BJ (cell line): ENCODE measurements at regions not wholly inside any gene's neighbourhood (a gene's known extent, or its start where the extent isn't known, plus 50 kb on each side); places are given as distances from the start of the nearest gene placed in this dataset.

Source experiments
- CTCF ChIA-PET: fragments of 350-600 bp; formaldehyde crosslinking; extraction: SDS; loops from one replicate; lab custom pipeline; 2021; ENCODE audit warnings: antibody characterized with exemption, inconsistent platforms; lab: Yijun Ruan, JAX
- POLR2A ChIA-PET: fragments of 300-600 bp; sonication (Branson Sonifier 250); formaldehyde crosslinking; extraction: SDS; loops from one replicate; lab custom pipeline; 2021; ENCODE audit warnings: antibody characterized with exemption; lab: Charles Lee
- DNase-seq: peaks from one replicate; pipeline ENCODE4 v3.0.0-alpha.2; 2011; ENCODE audit warnings: low read depth
- H3K27me3 ChIP-seq: 2 replicates; pipeline ENCODE4 v1.6.0; 2011; ENCODE audit warnings: low read length; ENCODE audit not compliant: control insufficient read depth, insufficient read depth
- H3K36me3 ChIP-seq: 2 replicates; pipeline ENCODE4 v1.5.1; 2011; ENCODE audit warnings: low read length; ENCODE audit not compliant: control insufficient read depth, insufficient read depth
- H3K4me3 ChIP-seq: 2 replicates; pipeline ENCODE4 v1.5.1; 2011; ENCODE audit warnings: low read depth, mild to moderate bottlenecking, control low read depth, low read length
- TF ChIP-seq, protein P1 (sequence below): IDR thresholded peaks from 2 replicates; pipeline ENCODE4 v1.5.1; 2011; ENCODE audit warnings: low read depth, mild to moderate bottlenecking, control low read depth, inconsistent platforms, low read length, moderate library complexity; ENCODE audit not compliant: insufficient read depth

DNA sequence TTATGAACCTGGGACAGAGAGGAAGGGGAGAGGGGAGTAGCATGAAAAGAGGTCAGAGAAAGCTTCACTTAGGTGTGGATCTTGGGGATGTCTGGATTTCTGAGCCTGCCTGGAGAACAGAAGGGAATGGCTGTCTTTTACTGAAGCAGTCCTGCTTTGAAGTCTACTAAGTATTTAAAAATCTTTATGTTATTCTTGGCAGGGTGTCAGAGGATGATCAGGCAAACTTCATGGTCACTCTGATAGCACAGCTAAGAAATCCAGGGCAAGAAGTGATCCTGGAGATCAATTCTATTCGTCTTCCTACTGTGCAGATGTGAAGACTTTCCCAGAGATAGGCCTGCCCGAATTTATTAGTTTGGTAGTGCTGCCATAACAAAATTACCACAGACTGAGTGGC is 464.4 kb upstream of the BOD1L1 start:
- no peak for DNase-seq
- ChIA-PET POLR2A (no interaction called here), CTCF (no interaction called here)
- Histone ChIP-seq H3K4me3 (no peak overlapping the region), H3K36me3 (no peaks in the 10 kb centered on the region), H3K27me3 (no peaks in the 10 kb centered on the region)
- TF ChIP-seq, protein P1, sequence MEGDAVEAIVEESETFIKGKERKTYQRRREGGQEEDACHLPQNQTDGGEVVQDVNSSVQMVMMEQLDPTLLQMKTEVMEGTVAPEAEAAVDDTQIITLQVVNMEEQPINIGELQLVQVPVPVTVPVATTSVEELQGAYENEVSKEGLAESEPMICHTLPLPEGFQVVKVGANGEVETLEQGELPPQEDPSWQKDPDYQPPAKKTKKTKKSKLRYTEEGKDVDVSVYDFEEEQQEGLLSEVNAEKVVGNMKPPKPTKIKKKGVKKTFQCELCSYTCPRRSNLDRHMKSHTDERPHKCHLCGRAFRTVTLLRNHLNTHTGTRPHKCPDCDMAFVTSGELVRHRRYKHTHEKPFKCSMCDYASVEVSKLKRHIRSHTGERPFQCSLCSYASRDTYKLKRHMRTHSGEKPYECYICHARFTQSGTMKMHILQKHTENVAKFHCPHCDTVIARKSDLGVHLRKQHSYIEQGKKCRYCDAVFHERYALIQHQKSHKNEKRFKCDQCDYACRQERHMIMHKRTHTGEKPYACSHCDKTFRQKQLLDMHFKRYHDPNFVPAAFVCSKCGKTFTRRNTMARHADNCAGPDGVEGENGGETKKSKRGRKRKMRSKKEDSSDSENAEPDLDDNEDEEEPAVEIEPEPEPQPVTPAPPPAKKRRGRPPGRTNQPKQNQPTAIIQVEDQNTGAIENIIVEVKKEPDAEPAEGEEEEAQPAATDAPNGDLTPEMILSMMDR = no peak

DNA sequence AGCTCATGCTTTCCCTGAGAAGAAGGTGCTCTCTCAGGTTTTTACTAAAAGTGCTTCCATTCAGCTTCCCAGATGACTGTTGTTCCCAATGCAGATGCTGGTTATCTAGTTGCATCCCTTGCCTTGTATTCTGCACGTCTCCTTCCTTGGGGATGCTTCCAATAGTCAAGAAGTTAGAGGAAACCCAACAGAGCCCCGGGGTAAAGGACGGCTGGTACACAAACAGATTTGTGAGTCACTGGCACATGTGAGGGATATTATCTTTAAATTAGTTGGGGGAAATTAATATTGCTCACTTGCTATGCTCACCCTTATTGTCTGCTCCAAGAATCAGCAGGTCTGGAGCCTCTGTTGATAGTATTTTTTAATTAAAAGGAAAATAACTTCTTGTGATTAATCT is 465.2 kb upstream of the BOD1L1 start:
- Histone ChIP-seq H3K36me3 (no peaks in the 10 kb centered on the region), H3K4me3 (no peak overlapping the region), H3K27me3 (no peaks in the 10 kb centered on the region)
- TF ChIP-seq, protein P1 = no peak
- ChIA-PET CTCF (no interaction called here), POLR2A (no interaction called here)
- no peak for DNase-seq

DNA sequence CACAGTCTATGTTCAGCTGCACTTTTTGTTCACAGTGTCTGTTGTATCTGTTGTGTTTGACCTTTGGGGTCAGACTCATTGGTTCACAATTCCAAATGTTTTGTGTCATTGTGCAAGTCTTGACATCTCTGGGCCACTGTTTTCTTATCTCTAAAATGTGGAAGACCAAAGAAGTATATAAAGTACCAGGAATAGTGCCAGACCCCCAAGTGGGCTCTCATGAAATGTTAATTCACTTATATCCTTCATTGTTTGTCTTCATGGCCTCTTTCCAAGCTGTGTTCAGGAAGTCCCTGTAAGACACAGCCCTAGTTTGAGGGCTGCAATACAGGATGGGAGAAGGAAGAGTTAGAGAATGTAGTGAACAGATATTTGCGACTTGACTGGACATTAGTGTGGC is 468.3 kb upstream of the BOD1L1 start:
- DNase-seq = no peak
- no peaks in the 10 kb centered on the region for H3K27me3 ChIP-seq
- H3K4me3 ChIP-seq = no peak overlapping the region
- no peaks in the 10 kb centered on the region for H3K36me3 ChIP-seq
- ChIA-PET CTCF (interaction anchor here (1.3 kb wide), 1 partner anchor 214 kb away, joined by 3 read pairs; no protein-coding TSS in a partner anchor), POLR2A (interaction anchor here (0.5 kb wide), 1 partner anchor 16 kb away, joined by 6 read pairs; no protein-coding TSS in a partner anchor)
- TF ChIP-seq, protein P1 = no peak

DNA sequence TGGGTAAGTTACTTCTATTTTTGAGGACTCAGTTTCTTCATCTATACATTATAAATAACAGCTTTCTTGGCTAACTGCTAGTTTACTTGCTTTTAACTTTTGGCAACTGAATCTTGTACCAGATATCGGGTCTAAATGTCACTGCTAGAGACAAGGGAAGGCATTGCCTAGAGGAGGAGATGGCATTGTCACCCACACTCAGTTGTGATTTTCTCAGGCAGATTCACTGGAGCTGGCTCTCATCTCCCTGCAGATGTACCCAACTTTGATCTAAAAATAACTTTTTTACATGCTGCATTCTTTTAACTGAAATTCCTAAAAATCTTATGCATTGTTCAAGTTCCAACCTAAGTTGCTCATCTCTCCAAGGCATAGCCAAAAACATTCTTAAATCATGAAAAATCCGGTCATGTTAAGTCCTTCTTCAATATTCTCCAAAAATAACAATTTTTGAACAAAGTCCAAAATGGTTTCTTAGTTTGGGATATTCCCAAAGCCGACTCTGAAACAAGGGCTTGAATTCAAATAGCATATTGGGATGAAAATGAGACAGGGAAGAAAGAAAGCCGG is 469.0 kb upstream of the BOD1L1 start:
- peak; percentile 69 for DNase-seq
- CTCF ChIA-PET = interaction anchor here (1.3 kb wide), 1 partner anchor 214 kb away, joined by 3 read pairs; no protein-coding TSS in a partner anchor
- POLR2A ChIA-PET = interaction anchor here (0.5 kb wide), 1 partner anchor 15 kb away, joined by 6 read pairs; no protein-coding TSS in a partner anchor
- Histone ChIP-seq H3K4me3 (no peak overlapping the region), H3K27me3 (no peaks in the 10 kb centered on the region), H3K36me3 (no peaks in the 10 kb centered on the region)
- TF ChIP-seq, protein P1 = no peak

DNA sequence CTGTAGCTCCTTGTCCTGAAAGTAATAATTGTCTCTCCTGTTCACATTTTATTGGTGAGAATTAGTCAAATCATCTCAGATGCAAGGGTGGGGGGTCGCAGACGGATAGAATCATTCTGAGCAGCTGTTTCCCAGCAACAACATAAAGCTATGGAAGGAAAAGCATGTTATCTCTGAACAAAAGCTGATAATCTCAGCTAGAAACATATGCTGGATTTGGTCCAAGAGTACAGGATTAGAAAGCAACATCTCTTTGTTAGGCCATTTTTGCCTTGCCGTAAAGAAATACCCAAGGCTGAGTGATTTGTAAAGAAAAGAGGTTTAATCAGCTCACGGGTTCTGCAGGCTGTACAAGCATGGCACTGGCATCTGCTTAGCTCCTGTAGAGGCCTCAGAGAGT is 472.8 kb upstream of the BOD1L1 start:
- POLR2A ChIA-PET = no interaction called here

More for the DNA sequence above, 472.8 kb upstream of the BOD1L1 start:
- Histone ChIP-seq H3K27me3 (no peaks in the 10 kb centered on the region), H3K36me3 (no peaks in the 10 kb centered on the region), H3K4me3 (no peak overlapping the region)
- TF ChIP-seq, protein P1 = no peak
- CTCF ChIA-PET = interaction anchor here (1.0 to 2.1 kb wide), 3 partner anchors 10 to 15 kb away, joined by 3 to 7 read pairs (median 4); no protein-coding TSS in a partner anchor
- no peak for DNase-seq
